ENCODE measurements at regions not wholly inside any gene's neighbourhood (a gene's known extent, or its start where the extent isn't known, plus 50 kb on each side); places are given as distances from the start of the nearest gene placed in this dataset.

DNA sequence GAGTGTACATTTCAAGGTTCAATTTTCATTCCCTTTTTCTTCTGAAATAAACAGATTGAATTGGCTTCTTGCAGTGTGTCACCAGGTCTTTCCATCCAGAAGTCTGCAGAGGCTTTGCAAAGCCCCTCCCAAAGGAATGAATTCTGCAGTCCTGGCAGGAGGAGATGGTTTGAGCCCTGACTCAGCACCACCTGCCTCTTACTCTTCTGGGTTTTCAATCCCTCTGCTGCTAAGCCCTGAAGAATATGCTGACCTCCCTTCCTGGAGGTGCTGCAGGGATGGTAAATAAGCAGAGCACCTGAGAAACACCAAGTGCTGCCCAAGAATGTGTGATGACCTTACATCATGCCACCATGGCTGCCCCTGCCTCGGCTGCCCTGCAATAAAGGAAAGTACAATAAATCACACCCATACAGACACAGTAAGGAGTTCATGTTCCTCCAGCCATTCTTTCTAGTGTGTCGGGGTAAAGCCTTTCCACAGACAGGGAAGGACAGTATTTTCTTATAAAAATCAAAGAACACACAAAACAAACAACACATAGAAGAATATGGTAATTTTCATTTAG, 209.2 kb downstream of the ZNF326 start:
- TF ChIP-seq, protein P1, sequence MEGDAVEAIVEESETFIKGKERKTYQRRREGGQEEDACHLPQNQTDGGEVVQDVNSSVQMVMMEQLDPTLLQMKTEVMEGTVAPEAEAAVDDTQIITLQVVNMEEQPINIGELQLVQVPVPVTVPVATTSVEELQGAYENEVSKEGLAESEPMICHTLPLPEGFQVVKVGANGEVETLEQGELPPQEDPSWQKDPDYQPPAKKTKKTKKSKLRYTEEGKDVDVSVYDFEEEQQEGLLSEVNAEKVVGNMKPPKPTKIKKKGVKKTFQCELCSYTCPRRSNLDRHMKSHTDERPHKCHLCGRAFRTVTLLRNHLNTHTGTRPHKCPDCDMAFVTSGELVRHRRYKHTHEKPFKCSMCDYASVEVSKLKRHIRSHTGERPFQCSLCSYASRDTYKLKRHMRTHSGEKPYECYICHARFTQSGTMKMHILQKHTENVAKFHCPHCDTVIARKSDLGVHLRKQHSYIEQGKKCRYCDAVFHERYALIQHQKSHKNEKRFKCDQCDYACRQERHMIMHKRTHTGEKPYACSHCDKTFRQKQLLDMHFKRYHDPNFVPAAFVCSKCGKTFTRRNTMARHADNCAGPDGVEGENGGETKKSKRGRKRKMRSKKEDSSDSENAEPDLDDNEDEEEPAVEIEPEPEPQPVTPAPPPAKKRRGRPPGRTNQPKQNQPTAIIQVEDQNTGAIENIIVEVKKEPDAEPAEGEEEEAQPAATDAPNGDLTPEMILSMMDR (IDR thresholded peaks at IDR 0.05): no peak
- TF ChIP-seq POLR2A (IDR thresholded peaks at IDR 0.05): no peak
